ENCODE measurements at regions not wholly inside any gene's neighbourhood (a gene's known extent, or its start where the extent isn't known, plus 50 kb on each side); places are given as distances from the start of the nearest gene placed in this dataset.

- TF ChIP-seq, protein P1, sequence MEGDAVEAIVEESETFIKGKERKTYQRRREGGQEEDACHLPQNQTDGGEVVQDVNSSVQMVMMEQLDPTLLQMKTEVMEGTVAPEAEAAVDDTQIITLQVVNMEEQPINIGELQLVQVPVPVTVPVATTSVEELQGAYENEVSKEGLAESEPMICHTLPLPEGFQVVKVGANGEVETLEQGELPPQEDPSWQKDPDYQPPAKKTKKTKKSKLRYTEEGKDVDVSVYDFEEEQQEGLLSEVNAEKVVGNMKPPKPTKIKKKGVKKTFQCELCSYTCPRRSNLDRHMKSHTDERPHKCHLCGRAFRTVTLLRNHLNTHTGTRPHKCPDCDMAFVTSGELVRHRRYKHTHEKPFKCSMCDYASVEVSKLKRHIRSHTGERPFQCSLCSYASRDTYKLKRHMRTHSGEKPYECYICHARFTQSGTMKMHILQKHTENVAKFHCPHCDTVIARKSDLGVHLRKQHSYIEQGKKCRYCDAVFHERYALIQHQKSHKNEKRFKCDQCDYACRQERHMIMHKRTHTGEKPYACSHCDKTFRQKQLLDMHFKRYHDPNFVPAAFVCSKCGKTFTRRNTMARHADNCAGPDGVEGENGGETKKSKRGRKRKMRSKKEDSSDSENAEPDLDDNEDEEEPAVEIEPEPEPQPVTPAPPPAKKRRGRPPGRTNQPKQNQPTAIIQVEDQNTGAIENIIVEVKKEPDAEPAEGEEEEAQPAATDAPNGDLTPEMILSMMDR (IDR thresholded peaks at IDR 0.05; ENCODE audit: low read depth, low read length, poor library complexity, severe bottlenecking), result no peak
- TF ChIP-seq EZH2phosphoT487 (IDR thresholded peaks at IDR 0.05; ENCODE audit: borderline replicate concordance, low read length), result no peak
Measured at GRCh38 chr7:51528172-51528571, 211.6 kb upstream of the COBL start.

Measured in DOHH2 (cell line).